ENCODE measurements at regions not wholly inside any gene's neighbourhood (a gene's known extent, or its start where the extent isn't known, plus 50 kb on each side); places are given as distances from the start of the nearest gene placed in this dataset.

GRCh38 chr16:25367773-25368524 is 110.3 kb upstream of the ZKSCAN2 start:
- no peak for TF ChIP-seq CTCF (IDR thresholded peaks at IDR 0.05)
- TF ChIP-seq POLR2AphosphoS5 (IDR thresholded peaks at IDR 0.05; ENCODE audit: low read depth, low read length) = no peak
- TF ChIP-seq REST (IDR thresholded peaks at IDR 0.05; ENCODE audit: low read depth, low read length) = no peak
- TF ChIP-seq YY1 (IDR thresholded peaks at IDR 0.05; ENCODE audit: low read depth) = no peak
- no peak for TF ChIP-seq NFIC (IDR thresholded peaks at IDR 0.05; ENCODE audit: borderline replicate concordance)
- no peak for TF ChIP-seq RCOR1 (IDR thresholded peaks at IDR 0.05; ENCODE audit: low read length)
- TF ChIP-seq MAX (IDR thresholded peaks at IDR 0.05; ENCODE audit: low read depth) = no peak

Measured in SK-N-SH (cell line).